Thoracic aorta (tissue), 2 donors: ENCODE measurements at regions not wholly inside any gene's neighbourhood (a gene's known extent, or its start where the extent isn't known, plus 50 kb on each side); places are given as distances from the start of the nearest gene placed in this dataset.

Source experiments
- ATAC-seq: fragments of 150-250 bp; one replicate; pipeline ENCODE4 v1.8.0; 2017; ENCODE audit warnings: low read depth; ENCODE audit not compliant: insufficient number of reproducible peaks, low FRiP score
- DNase-seq: peaks from one replicate; pipeline ENCODE4 v3.0.0-alpha.2; 2020; ENCODE audit warnings: low spot score
- H3K27ac ChIP-seq, 2 donors: fragments of 200-600 bp; sonication (generic); 1 replicate in 1 of 2; 2 replicates in 1 of 2; pipeline ENCODE4 v1.5.1; 2016; ENCODE audit warnings: mild to moderate bottlenecking in 2 of 2, moderate library complexity in 2 of 2
- H3K27me3 ChIP-seq: fragments of 200-600 bp; sonication (generic); replicated peaks from 2 replicates; pipeline ENCODE4 v1.6.0; 2016; ENCODE audit warnings: mild to moderate bottlenecking; ENCODE audit not compliant: insufficient read depth
- H3K36me3 ChIP-seq: fragments of 200-600 bp; sonication (generic); one replicate; pipeline ENCODE4 v1.5.1; 2016
- H3K4me1 ChIP-seq, 2 donors: fragments of 200-600 bp; sonication (generic); 1 replicate in 1 of 2; 2 replicates in 1 of 2; pipeline versions ENCODE4 v1.5.1 to v1.6.0; 2016; ENCODE audit warnings: low read depth in 2 of 2, mild to moderate bottlenecking in 1 of 2; ENCODE audit not compliant: control insufficient read depth in 1 of 2
- H3K4me3 ChIP-seq: fragments of 200-600 bp; sonication (generic); 2 replicates; pipeline ENCODE4 v1.5.1; 2016; ENCODE audit warnings: mild to moderate bottlenecking
- H3K9me3 ChIP-seq: fragments of 200-600 bp; sonication (generic); 2 replicates; pipeline ENCODE4 v1.5.1; 2016
- CTCF ChIP-seq: fragments of 200-600 bp; sonication (generic); IDR thresholded peaks from one replicate; pipeline ENCODE4 v1.5.1; 2019; ENCODE audit warnings: antibody characterized with exemption

- no peaks in the 10 kb centered on the region for H3K9me3 ChIP-seq
- H3K27me3 ChIP-seq = no peaks in the 10 kb centered on the region
- no peak overlapping the region for H3K27ac ChIP-seq
- ATAC-seq = no peak
- no peak overlapping the region for H3K4me3 ChIP-seq
- H3K36me3 ChIP-seq = no peaks in the 10 kb centered on the region
- TF ChIP-seq CTCF = no peak
- no peak for DNase-seq
- H3K4me1 ChIP-seq = no peaks in the 10 kb centered on the region
Measured at GRCh38 chr2:147356157-147356556, 488.7 kb upstream of the ACVR2A start.

GRCh38 chr2:147355706-147356105 is 489.1 kb upstream of the ACVR2A start:
- DNase-seq (no peak), ATAC-seq (no peak)
- no peak overlapping the region for H3K4me3 ChIP-seq
- no peaks in the 10 kb centered on the region for H3K9me3 ChIP-seq
- no peaks in the 10 kb centered on the region for H3K4me1 ChIP-seq
- no peak overlapping the region for H3K27ac ChIP-seq
- no peak for TF ChIP-seq CTCF
- H3K27me3 ChIP-seq = no peaks in the 10 kb centered on the region
- H3K36me3 ChIP-seq = no peaks in the 10 kb centered on the region

GRCh38 chr2:147353072-147353381 is 491.8 kb upstream of the ACVR2A start:
- Histone ChIP-seq H3K27me3 (no peaks in the 10 kb centered on the region), H3K9me3 (no peaks in the 10 kb centered on the region), H3K36me3 (no peaks in the 10 kb centered on the region), H3K4me1 (no peaks in the 10 kb centered on the region), H3K4me3 (no peak overlapping the region), H3K27ac (no peak overlapping the region)
- DNase-seq (no peak), ATAC-seq (no peak)
- TF ChIP-seq CTCF = no peak

GRCh38 chr2:147352264-147353071 is 492.4 kb upstream of the ACVR2A start:
- ATAC-seq (no peak), DNase-seq (no peak)
- H3K27ac ChIP-seq = no peak overlapping the region
- no peaks in the 10 kb centered on the region for H3K27me3 ChIP-seq
- no peaks in the 10 kb centered on the region for H3K36me3 ChIP-seq
- no peak overlapping the region for H3K4me3 ChIP-seq
- no peaks in the 10 kb centered on the region for H3K9me3 ChIP-seq
- no peak for TF ChIP-seq CTCF
- no peaks in the 10 kb centered on the region for H3K4me1 ChIP-seq

GRCh38 chr2:147351784-147352183 is 493.0 kb upstream of the ACVR2A start:
- ATAC-seq = no peak
- H3K4me1 ChIP-seq = no peaks in the 10 kb centered on the region
- no peak for TF ChIP-seq CTCF

More at GRCh38 chr2:147351784-147352183, 493.0 kb upstream of the ACVR2A start:
- no peak overlapping the region for H3K4me3 ChIP-seq
- no peaks in the 10 kb centered on the region for H3K9me3 ChIP-seq
- no peak for DNase-seq
- no peaks in the 10 kb centered on the region for H3K36me3 ChIP-seq
- H3K27me3 ChIP-seq = no peaks in the 10 kb centered on the region
- no peak overlapping the region for H3K27ac ChIP-seq
